ENCODE measurements at regions not wholly inside any gene's neighbourhood (a gene's known extent, or its start where the extent isn't known, plus 50 kb on each side); places are given as distances from the start of the nearest gene placed in this dataset.
"Not testable (repeated sequence)": the region's sequence is repeated elsewhere in the genome, so short reads cannot be mapped to it uniquely, and the experiment has no call there.

GRCh38 chr2:195312662-195313061 lies 344.4 kb upstream of the SLC39A10 start:
- DNase-seq (ENCODE audit: low read depth in 3 of 3) = no peak

- DNase-seq (ENCODE audit: low read depth in 3 of 3) = no peak
Observed at GRCh38 chr2:195308163-195308562, 348.9 kb upstream of the SLC39A10 start.

GRCh38 chr2:195307751-195308150 lies 349.3 kb upstream of the SLC39A10 start:
- DNase-seq (ENCODE audit: low read depth in 3 of 3) = no peak

- DNase-seq (ENCODE audit: low read depth in 3 of 3) = no peak
Observed at GRCh38 chr2:195304310-195304709, 352.7 kb upstream of the SLC39A10 start.

GRCh38 chr2:195300631-195301030 lies 356.4 kb upstream of the SLC39A10 start:
- DNase-seq (ENCODE audit: low read depth in 3 of 3) = no peak

GRCh38 chr2:195299600-195299999 lies 357.4 kb upstream of the SLC39A10 start:
- DNase-seq (ENCODE audit: low read depth in 3 of 3) = no peak

GRCh38 chr2:195296490-195296889 lies 360.5 kb upstream of the SLC39A10 start:
- DNase-seq (ENCODE audit: low read depth in 3 of 3) = no peak

GRCh38 chr2:195289081-195289480 lies 367.9 kb upstream of the SLC39A10 start:
- no peak for DNase-seq (ENCODE audit: low read depth in 3 of 3)

- no peak for DNase-seq (ENCODE audit: low read depth in 3 of 3)
Observed at GRCh38 chr2:195279840-195280427, 377.1 kb upstream of the SLC39A10 start.

GRCh38 chr2:195270466-195271039 lies 386.5 kb upstream of the SLC39A10 start:
- no peak for DNase-seq (ENCODE audit: low read depth in 3 of 3)

GRCh38 chr2:195269220-195269619 lies 387.8 kb upstream of the SLC39A10 start:
- no peak for DNase-seq (ENCODE audit: low read depth in 3 of 3)

- DNase-seq (ENCODE audit: low read depth in 3 of 3) = no peak
Observed at GRCh38 chr2:195257979-195258378, 399.0 kb upstream of the SLC39A10 start.

GRCh38 chr2:195252018-195252417 lies 405.0 kb upstream of the SLC39A10 start:
- no peak for DNase-seq (ENCODE audit: low read depth in 3 of 3)

- no peak for DNase-seq (ENCODE audit: low read depth in 3 of 3)
Observed at GRCh38 chr2:195251214-195251613, 405.8 kb upstream of the SLC39A10 start.

GRCh38 chr2:195238826-195239225 lies 418.2 kb upstream of the SLC39A10 start:
- DNase-seq (ENCODE audit: low read depth in 3 of 3) = no peak

- DNase-seq (ENCODE audit: low read depth in 3 of 3) = no peak
Observed at GRCh38 chr2:195238379-195238778, 418.6 kb upstream of the SLC39A10 start.

- not testable (repeated sequence) for DNase-seq (ENCODE audit: low read depth in 3 of 3)
Observed at GRCh38 chr2:195228547-195228946, 428.5 kb upstream of the SLC39A10 start.

- no peak for DNase-seq (ENCODE audit: low read depth in 3 of 3)
Observed at GRCh38 chr2:195214072-195214471, 443.0 kb upstream of the SLC39A10 start.

- DNase-seq (ENCODE audit: low read depth in 3 of 3) = no peak
Observed at GRCh38 chr2:195212586-195212985, 444.4 kb upstream of the SLC39A10 start.

GRCh38 chr2:195202163-195202845 lies 454.7 kb upstream of the SLC39A10 start:
- DNase-seq (ENCODE audit: low read depth in 3 of 3) = no peak

- DNase-seq (ENCODE audit: low read depth in 3 of 3) = no peak
Observed at GRCh38 chr2:195199864-195200263, 457.2 kb upstream of the SLC39A10 start.

GRCh38 chr2:195181059-195181705 lies 475.8 kb upstream of the SLC39A10 start:
- DNase-seq (ENCODE audit: low read depth in 3 of 3) = no peak

- DNase-seq (ENCODE audit: low read depth in 3 of 3) = no peak
Observed at GRCh38 chr2:195168369-195168768, 488.7 kb upstream of the SLC39A10 start.

Data from stimulated activated CD4-positive, alpha-beta T cell treated with anti-CD3 and anti-CD28 coated beads, TNF-alpha, amount 100 ng/mL, for 24 hours (primary cell).